ENCODE measurements at regions not wholly inside any gene's neighbourhood (a gene's known extent, or its start where the extent isn't known, plus 50 kb on each side); places are given as distances from the start of the nearest gene placed in this dataset.

DNA sequence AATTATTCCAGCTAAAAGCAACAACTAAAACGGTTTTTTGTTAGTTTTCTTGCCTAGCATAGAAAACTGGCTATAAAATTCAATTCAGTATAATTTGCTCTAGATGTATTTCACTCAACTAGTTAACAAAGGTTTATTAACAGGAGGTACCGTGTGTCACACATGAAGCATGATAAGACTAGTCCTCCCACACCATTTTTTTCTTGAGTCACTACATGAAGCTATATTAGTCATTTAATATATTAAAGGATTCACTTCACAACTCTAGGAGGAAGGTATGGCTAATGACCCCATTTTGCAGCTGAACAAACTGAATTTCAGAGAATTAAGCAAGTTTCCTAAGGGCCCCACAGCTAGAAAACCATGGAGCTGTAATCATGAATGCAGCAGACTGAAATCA is 307.8 kb upstream of the USP25 start:
- Histone ChIP-seq H3K4me3 (ENCODE audit: low read length in 3 of 3) (no peak overlapping the region), H3K9ac (ENCODE audit: low read depth in 1 of 3, low read length in 3 of 3) (no peak overlapping the region), H3K27ac (ENCODE audit: low read depth, low read length) (no peak overlapping the region), H3K9me3 (ENCODE audit: control insufficient read depth in 3 of 3, low read length in 3 of 3) (no peaks in the 10 kb centered on the region), H3K4me1 (ENCODE audit: control insufficient read depth in 3 of 3, insufficient read depth in 3 of 3, low read length in 3 of 3) (no peaks in the 10 kb centered on the region), H3K27me3 (ENCODE audit: control insufficient read depth in 3 of 3, insufficient read depth in 3 of 3, low read length in 3 of 3) (no peaks in the 10 kb centered on the region), H3K36me3 (ENCODE audit: control insufficient read depth in 3 of 3, insufficient read depth in 3 of 3, low read length in 3 of 3) (no peaks in the 10 kb centered on the region)

GRCh38 chr21:15422783-15423182 is 307.0 kb upstream of the USP25 start:
- no peaks in the 10 kb centered on the region for H3K4me1 ChIP-seq (ENCODE audit: control insufficient read depth in 3 of 3, insufficient read depth in 3 of 3, low read length in 3 of 3)
- no peak overlapping the region for H3K9ac ChIP-seq (ENCODE audit: low read depth in 1 of 3, low read length in 3 of 3)
- no peaks in the 10 kb centered on the region for H3K27me3 ChIP-seq (ENCODE audit: control insufficient read depth in 3 of 3, insufficient read depth in 3 of 3, low read length in 3 of 3)
- H3K27ac ChIP-seq (ENCODE audit: low read depth, low read length), result no peak overlapping the region
- no peak overlapping the region for H3K4me3 ChIP-seq (ENCODE audit: low read length in 3 of 3)
- no peaks in the 10 kb centered on the region for H3K36me3 ChIP-seq (ENCODE audit: control insufficient read depth in 3 of 3, insufficient read depth in 3 of 3, low read length in 3 of 3)
- H3K9me3 ChIP-seq (ENCODE audit: control insufficient read depth in 3 of 3, low read length in 3 of 3), result no peaks in the 10 kb centered on the region

- no peak overlapping the region for H3K4me3 ChIP-seq (ENCODE audit: low read length in 3 of 3)
- H3K36me3 ChIP-seq (ENCODE audit: control insufficient read depth in 3 of 3, insufficient read depth in 3 of 3, low read length in 3 of 3), result no peaks in the 10 kb centered on the region
These were observed 305.9 kb upstream of the USP25 start for GRCh38 chr21:15423676-15424445.

DNA sequence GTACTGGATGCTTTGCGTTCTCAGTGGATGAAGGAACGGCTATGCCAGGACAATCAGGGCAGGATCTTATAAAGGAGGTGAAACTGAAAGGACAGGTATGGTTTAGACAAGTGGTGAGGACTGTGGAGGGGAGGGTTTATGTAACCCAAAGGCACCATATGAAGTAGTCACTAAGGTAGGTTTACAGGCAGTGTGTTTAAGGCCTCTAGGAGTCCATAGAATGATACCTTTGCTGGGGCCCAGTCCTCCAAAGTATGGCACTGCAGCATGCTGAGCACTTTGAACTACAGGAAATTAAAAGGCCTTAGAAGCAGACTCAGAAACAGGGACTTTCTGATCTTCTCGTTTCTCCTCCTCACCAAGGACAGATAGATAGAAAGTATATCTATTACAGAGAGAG is 304.7 kb upstream of the USP25 start:
- Histone ChIP-seq H3K9ac (ENCODE audit: low read depth in 1 of 3, low read length in 3 of 3) (no peak overlapping the region), H3K27ac (ENCODE audit: low read depth, low read length) (no peak overlapping the region)

More at GRCh38 chr21:15423676-15424445, 305.9 kb upstream of the USP25 start:
- Histone ChIP-seq H3K27me3 (ENCODE audit: control insufficient read depth in 3 of 3, insufficient read depth in 3 of 3, low read length in 3 of 3) (no peaks in the 10 kb centered on the region), H3K27ac (ENCODE audit: low read depth, low read length) (no peak overlapping the region), H3K4me1 (ENCODE audit: control insufficient read depth in 3 of 3, insufficient read depth in 3 of 3, low read length in 3 of 3) (no peaks in the 10 kb centered on the region), H3K9ac (ENCODE audit: low read depth in 1 of 3, low read length in 3 of 3) (no peak overlapping the region), H3K9me3 (ENCODE audit: control insufficient read depth in 3 of 3, low read length in 3 of 3) (no peaks in the 10 kb centered on the region)

GRCh38 chr21:15430023-15430422 is 299.8 kb upstream of the USP25 start:
- H3K9ac ChIP-seq (ENCODE audit: low read depth in 1 of 3, low read length in 3 of 3), result no peak overlapping the region
- no peak overlapping the region for H3K4me3 ChIP-seq (ENCODE audit: low read length in 3 of 3)
- H3K9me3 ChIP-seq (ENCODE audit: control insufficient read depth in 3 of 3, low read length in 3 of 3), result no peaks in the 10 kb centered on the region
- H3K36me3 ChIP-seq (ENCODE audit: control insufficient read depth in 3 of 3, insufficient read depth in 3 of 3, low read length in 3 of 3), result no peaks in the 10 kb centered on the region
- no peaks in the 10 kb centered on the region for H3K27me3 ChIP-seq (ENCODE audit: control insufficient read depth in 3 of 3, insufficient read depth in 3 of 3, low read length in 3 of 3)
- no peak overlapping the region for H3K27ac ChIP-seq (ENCODE audit: low read depth, low read length)
- peaks cover 8 to 9% (median 9%) of the 10 kb centered on the region in 3 donors for H3K4me1 ChIP-seq (ENCODE audit: control insufficient read depth in 3 of 3, insufficient read depth in 3 of 3, low read length in 3 of 3)

More for the DNA sequence above, 304.7 kb upstream of the USP25 start:
- no peaks in the 10 kb centered on the region for H3K27me3 ChIP-seq (ENCODE audit: control insufficient read depth in 3 of 3, insufficient read depth in 3 of 3, low read length in 3 of 3)
- peaks cover 0 to under 1% (median 0%) of the 10 kb centered on the region in 3 donors for H3K4me1 ChIP-seq (ENCODE audit: control insufficient read depth in 3 of 3, insufficient read depth in 3 of 3, low read length in 3 of 3)
- no peaks in the 10 kb centered on the region for H3K9me3 ChIP-seq (ENCODE audit: control insufficient read depth in 3 of 3, low read length in 3 of 3)
- no peaks in the 10 kb centered on the region for H3K36me3 ChIP-seq (ENCODE audit: control insufficient read depth in 3 of 3, insufficient read depth in 3 of 3, low read length in 3 of 3)
- H3K4me3 ChIP-seq (ENCODE audit: low read length in 3 of 3), result no peak overlapping the region

DNA sequence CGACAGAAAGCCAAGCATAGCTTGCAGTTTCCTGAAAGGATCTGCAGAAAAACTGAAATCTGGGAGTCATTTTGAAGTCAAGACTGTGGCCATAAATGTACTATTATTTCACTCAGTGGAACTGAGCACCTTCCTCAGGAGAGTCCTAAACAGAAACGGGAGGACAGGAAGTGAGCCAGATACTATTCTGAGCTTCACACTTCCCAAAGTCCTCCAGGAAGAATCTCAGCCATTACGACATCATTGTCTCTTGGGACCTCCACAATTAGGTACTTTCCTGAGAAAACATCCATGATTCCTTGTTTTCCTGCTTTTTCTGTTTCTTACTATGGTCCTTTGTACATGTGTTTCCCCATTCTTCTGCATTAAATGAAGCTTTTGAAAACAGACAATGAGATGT is 299.2 kb upstream of the USP25 start:
- H3K9ac ChIP-seq (ENCODE audit: low read depth in 1 of 3, low read length in 3 of 3), result no peak overlapping the region
- no peak overlapping the region for H3K27ac ChIP-seq (ENCODE audit: low read depth, low read length)
- H3K4me3 ChIP-seq (ENCODE audit: low read length in 3 of 3), result peak overlapping the region in 1 of 3 donors; percentile 10

GRCh38 chr21:15431053-15431452 is 298.7 kb upstream of the USP25 start:
- H3K4me3 ChIP-seq (ENCODE audit: low read length in 3 of 3), result no peak overlapping the region
- H3K27ac ChIP-seq (ENCODE audit: low read depth, low read length), result no peak overlapping the region

More for the DNA sequence above, 299.2 kb upstream of the USP25 start:
- Histone ChIP-seq H3K4me1 (ENCODE audit: control insufficient read depth in 3 of 3, insufficient read depth in 3 of 3, low read length in 3 of 3) (peaks cover 8 to 9% (median 9%) of the 10 kb centered on the region in 3 donors), H3K27me3 (ENCODE audit: control insufficient read depth in 3 of 3, insufficient read depth in 3 of 3, low read length in 3 of 3) (no peaks in the 10 kb centered on the region), H3K36me3 (ENCODE audit: control insufficient read depth in 3 of 3, insufficient read depth in 3 of 3, low read length in 3 of 3) (no peaks in the 10 kb centered on the region), H3K9me3 (ENCODE audit: control insufficient read depth in 3 of 3, low read length in 3 of 3) (no peaks in the 10 kb centered on the region)

GRCh38 chr21:15433091-15433490 is 296.7 kb upstream of the USP25 start:
- Histone ChIP-seq H3K9ac (ENCODE audit: low read depth in 1 of 3, low read length in 3 of 3) (no peak overlapping the region), H3K27ac (ENCODE audit: low read depth, low read length) (no peak overlapping the region), H3K4me3 (ENCODE audit: low read length in 3 of 3) (no peak overlapping the region), H3K36me3 (ENCODE audit: control insufficient read depth in 3 of 3, insufficient read depth in 3 of 3, low read length in 3 of 3) (no peaks in the 10 kb centered on the region), H3K9me3 (ENCODE audit: control insufficient read depth in 3 of 3, low read length in 3 of 3) (no peaks in the 10 kb centered on the region), H3K4me1 (ENCODE audit: control insufficient read depth in 3 of 3, insufficient read depth in 3 of 3, low read length in 3 of 3) (peaks cover 8 to 9% (median 9%) of the 10 kb centered on the region in 3 donors), H3K27me3 (ENCODE audit: control insufficient read depth in 3 of 3, insufficient read depth in 3 of 3, low read length in 3 of 3) (no peaks in the 10 kb centered on the region)

More at GRCh38 chr21:15431053-15431452, 298.7 kb upstream of the USP25 start:
- Histone ChIP-seq H3K27me3 (ENCODE audit: control insufficient read depth in 3 of 3, insufficient read depth in 3 of 3, low read length in 3 of 3) (no peaks in the 10 kb centered on the region), H3K4me1 (ENCODE audit: control insufficient read depth in 3 of 3, insufficient read depth in 3 of 3, low read length in 3 of 3) (peaks cover 8 to 9% (median 9%) of the 10 kb centered on the region in 3 donors), H3K9me3 (ENCODE audit: control insufficient read depth in 3 of 3, low read length in 3 of 3) (no peaks in the 10 kb centered on the region), H3K9ac (ENCODE audit: low read depth in 1 of 3, low read length in 3 of 3) (no peak overlapping the region), H3K36me3 (ENCODE audit: control insufficient read depth in 3 of 3, insufficient read depth in 3 of 3, low read length in 3 of 3) (no peaks in the 10 kb centered on the region)

DNA sequence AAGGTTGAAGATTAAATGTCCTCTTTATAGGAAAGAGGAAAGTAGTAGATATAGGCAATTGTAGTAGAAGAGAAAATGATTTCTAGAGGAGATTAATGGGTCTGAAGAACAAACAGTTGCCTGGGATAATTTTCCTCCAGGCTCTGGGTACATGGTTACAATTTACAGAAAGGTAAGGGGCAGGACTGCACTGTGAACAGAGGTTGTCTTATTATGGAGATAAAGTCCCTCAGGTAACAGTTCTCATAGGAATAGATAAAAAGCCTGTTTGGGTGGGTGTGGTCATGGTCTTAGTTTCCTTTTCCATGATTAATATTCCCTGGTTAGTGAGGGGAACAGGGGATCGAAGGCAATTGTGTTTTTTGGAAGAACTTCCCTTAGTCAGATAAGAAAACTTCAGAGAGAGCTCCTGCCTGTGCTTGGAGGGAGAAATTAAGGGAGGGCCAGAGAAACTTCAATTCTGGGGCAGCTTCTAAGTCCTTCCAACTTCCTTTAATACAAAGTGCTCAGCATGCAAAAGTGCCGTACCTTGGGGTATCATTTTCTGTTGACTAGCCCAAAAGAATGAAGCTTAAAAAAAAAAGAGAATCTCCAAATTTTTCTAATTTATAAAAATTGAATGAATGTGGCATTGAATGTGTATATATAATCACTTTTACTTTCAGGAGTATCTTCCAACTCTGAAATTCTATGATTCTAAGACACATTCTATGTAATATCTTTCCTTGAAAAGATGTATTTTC is 295.4 kb upstream of the USP25 start:
- Histone ChIP-seq H3K9me3 (ENCODE audit: control insufficient read depth in 3 of 3, low read length in 3 of 3) (no peaks in the 10 kb centered on the region), H3K27me3 (ENCODE audit: control insufficient read depth in 3 of 3, insufficient read depth in 3 of 3, low read length in 3 of 3) (no peaks in the 10 kb centered on the region), H3K4me3 (ENCODE audit: low read length in 3 of 3) (no peak overlapping the region), H3K36me3 (ENCODE audit: control insufficient read depth in 3 of 3, insufficient read depth in 3 of 3, low read length in 3 of 3) (no peaks in the 10 kb centered on the region), H3K4me1 (ENCODE audit: control insufficient read depth in 3 of 3, insufficient read depth in 3 of 3, low read length in 3 of 3) (peaks cover 8 to 9% (median 9%) of the 10 kb centered on the region in 3 donors), H3K27ac (ENCODE audit: low read depth, low read length) (no peak overlapping the region), H3K9ac (ENCODE audit: low read depth in 1 of 3, low read length in 3 of 3) (no peak overlapping the region)

DNA sequence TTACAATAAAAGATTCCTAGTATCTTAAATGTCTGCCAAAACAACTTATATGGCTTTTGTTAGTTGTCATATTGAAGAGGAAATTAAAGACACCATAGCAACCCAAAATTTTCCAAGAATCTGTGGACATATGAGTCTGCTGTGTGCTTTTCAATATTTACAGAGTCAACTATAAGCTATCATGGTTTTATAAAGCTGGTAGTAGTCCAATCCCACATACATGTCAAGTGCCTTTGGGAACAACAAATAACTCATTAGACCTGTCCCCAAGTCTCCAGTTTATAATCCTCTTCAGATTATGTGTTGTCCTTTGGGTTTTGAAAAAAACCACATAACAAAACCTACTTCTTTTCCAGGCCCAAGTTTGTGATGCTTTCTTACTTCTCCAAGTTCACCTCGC is 293.8 kb upstream of the USP25 start:
- Histone ChIP-seq H3K9me3 (ENCODE audit: control insufficient read depth in 3 of 3, low read length in 3 of 3) (no peaks in the 10 kb centered on the region), H3K36me3 (ENCODE audit: control insufficient read depth in 3 of 3, insufficient read depth in 3 of 3, low read length in 3 of 3) (no peaks in the 10 kb centered on the region), H3K27ac (ENCODE audit: low read depth, low read length) (no peak overlapping the region), H3K9ac (ENCODE audit: low read depth in 1 of 3, low read length in 3 of 3) (no peak overlapping the region), H3K27me3 (ENCODE audit: control insufficient read depth in 3 of 3, insufficient read depth in 3 of 3, low read length in 3 of 3) (no peaks in the 10 kb centered on the region), H3K4me1 (ENCODE audit: control insufficient read depth in 3 of 3, insufficient read depth in 3 of 3, low read length in 3 of 3) (peaks cover 0 to 4% (median 3%) of the 10 kb centered on the region in 3 donors), H3K4me3 (ENCODE audit: low read length in 3 of 3) (no peak overlapping the region)

All from skeletal muscle tissue (tissue), 3 donors.